ENCODE measurements at regions not wholly inside any gene's neighbourhood (a gene's known extent, or its start where the extent isn't known, plus 50 kb on each side); places are given as distances from the start of the nearest gene placed in this dataset.

DNA sequence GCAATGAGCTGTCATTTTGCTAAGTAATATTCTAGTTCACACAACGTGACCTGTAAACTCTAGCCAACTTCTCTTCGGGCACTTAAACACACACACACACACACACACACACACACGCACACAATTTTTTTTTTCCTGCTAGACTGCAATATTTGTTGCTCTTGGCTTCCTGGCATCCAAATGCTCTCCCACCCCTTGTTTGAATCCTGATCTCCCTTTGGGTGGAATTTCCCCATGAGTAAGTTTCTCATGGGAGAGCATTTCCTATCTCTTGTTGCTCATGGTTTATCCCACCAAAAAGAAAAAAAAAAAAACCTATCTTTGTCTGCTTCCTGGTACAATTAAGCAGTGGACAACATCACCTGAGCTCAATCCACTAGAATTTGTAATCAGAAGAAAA, 54.7 kb upstream of the TSLP start:
- TF ChIP-seq, protein P1, sequence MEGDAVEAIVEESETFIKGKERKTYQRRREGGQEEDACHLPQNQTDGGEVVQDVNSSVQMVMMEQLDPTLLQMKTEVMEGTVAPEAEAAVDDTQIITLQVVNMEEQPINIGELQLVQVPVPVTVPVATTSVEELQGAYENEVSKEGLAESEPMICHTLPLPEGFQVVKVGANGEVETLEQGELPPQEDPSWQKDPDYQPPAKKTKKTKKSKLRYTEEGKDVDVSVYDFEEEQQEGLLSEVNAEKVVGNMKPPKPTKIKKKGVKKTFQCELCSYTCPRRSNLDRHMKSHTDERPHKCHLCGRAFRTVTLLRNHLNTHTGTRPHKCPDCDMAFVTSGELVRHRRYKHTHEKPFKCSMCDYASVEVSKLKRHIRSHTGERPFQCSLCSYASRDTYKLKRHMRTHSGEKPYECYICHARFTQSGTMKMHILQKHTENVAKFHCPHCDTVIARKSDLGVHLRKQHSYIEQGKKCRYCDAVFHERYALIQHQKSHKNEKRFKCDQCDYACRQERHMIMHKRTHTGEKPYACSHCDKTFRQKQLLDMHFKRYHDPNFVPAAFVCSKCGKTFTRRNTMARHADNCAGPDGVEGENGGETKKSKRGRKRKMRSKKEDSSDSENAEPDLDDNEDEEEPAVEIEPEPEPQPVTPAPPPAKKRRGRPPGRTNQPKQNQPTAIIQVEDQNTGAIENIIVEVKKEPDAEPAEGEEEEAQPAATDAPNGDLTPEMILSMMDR (IDR thresholded peaks at IDR 0.05), result no peak
- TF ChIP-seq POLR2A (IDR thresholded peaks at IDR 0.05) (no peak), POLR2AphosphoS5 (IDR thresholded peaks at IDR 0.05) (no peak), EP300 (IDR thresholded peaks at IDR 0.05) (no peak)
